Activated gamma-delta T cell treated with anti-CD3 and anti-CD28 coated beads, Interleukin-2, amount 50 U/mL, for 16 hours (primary cell): ENCODE measurements at regions not wholly inside any gene's neighbourhood (a gene's known extent, or its start where the extent isn't known, plus 50 kb on each side); places are given as distances from the start of the nearest gene placed in this dataset.

ENCODE experiments used
- DNase-seq: peaks from one replicate; pipeline ENCODE4 v3.0.0-alpha.2; 2020; ENCODE audit warnings: low read depth

DNA sequence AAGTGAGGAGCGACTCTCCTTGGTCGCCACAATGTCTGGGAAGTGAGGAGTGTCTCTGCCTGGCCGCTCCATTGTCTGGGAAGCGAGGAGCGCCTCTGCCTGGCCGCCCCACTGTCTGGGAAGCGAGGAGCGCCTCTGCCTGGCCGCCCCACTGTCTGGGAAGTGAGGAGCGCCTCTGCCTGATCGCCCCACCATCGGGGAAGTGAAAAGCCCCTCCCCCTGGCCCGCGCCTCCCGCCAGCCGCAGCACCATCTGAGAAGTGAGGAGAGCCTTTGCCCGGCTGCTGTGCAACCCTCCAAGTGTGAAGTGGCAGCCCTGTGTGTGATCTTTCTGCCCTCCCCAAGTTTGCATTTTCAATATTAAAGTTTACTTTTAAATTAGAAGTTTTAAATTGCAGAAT lies 95.0 kb upstream of the PPP2R5A start:
- no peak for DNase-seq

DNA sequence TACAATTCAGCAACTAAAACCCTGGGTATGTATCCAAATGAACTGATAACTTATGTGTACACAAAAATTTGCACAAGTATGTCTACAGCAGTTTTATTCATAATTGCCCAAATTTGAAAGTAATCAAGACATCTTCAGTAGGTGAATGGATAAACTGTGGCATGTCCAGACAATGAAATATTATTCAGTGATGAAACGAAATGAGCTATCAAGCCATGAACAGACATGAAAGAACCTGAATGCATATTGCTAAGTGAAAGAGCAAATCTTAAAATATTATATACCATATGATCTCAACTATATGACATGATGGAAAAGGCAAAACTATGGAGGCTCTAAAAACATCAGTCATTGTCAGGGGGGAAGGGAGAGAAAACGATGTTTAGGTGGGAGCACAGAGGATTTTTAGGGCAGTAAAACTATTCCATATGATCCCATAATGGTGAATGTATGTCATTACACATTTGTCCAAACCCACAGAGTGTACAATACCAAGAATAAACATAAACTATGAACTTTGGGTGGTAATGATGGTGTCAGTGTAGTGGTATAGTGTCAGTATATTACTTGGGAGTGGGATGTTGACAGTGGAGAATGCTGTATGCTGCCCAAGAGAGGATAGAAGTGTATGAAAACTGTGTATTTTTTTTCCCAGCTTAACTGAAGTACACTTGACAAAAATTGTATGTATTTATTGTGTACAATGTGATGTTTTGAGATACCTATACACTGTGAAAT lies 92.8 kb upstream of the PPP2R5A start:
- DNase-seq = no peak

DNA sequence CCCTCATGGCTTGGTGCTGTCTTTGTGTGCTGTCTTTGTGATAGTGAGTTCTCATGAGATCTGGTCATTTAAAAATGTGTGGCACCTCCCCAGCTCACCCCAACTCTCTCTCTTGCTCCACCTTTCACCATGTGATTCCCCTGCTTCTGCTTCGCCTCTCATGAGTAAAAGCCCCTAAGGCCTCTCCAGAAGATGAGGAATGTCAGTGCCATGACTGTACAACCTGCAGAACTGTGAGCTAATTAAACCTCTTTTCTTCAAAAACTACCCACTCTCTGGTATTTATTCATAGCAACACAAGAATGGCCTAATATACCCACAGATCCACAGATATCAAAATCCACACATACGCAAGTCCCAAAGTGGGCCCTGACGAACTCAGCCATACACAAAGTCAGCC lies 88.9 kb upstream of the PPP2R5A start:
- no peak for DNase-seq

DNA sequence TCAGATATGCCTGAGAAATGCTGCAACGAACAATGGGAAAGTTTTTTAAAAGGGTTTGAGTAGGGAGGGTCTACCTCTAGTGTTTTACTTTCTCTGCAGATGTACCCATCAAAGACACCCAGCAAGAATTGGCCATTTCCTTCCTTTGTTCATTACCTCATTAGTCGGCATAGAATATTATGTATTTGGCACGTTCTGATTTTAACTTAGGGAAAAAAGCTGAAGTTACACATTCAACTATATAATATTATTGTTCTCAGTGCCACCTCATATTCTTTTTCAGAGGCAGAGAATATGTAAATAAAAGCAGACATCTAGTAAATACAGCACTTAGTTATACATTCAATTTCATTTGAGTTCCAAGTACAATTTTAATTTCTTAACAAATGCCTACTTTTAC lies 83.7 kb upstream of the PPP2R5A start:
- no peak for DNase-seq

DNA sequence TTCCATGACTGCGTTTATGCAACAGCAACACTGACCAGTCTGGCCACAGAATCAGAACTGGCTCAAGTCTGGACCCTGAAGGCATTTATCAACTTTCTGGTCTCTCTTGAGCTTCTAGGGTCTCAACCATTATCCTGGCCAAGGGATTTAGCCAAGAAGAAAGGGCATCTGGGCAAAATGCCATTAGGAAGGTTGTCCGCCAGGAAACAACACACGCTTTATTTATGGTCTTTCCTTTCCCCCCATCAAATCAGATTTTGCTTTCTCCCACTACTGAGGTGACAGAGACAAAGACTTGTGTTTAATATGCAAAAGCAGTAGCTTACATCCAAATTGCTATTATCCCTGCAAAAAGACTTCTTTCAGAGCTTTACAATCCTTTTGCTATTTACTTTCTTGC lies 81.6 kb upstream of the PPP2R5A start:
- no peak for DNase-seq

DNA sequence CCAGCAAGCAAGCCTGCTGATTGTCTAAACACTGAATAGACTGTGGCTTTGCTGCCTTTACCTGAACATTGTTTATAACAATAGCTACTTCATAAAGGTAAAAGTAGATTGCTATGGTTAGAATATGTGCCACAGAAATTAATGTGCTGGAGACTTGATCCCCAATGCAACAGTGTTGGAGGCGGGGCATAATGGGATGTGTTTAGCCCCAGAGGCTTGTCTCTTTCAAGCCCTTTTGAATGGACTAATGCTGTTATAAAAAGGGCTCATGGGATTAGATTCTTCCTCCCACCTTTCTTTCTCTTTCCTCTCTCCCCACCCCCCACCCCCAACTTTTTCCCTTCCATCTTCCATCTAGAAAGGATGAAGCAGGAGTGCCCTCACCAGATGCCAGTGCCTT lies 80.2 kb upstream of the PPP2R5A start:
- DNase-seq = no peak

DNA sequence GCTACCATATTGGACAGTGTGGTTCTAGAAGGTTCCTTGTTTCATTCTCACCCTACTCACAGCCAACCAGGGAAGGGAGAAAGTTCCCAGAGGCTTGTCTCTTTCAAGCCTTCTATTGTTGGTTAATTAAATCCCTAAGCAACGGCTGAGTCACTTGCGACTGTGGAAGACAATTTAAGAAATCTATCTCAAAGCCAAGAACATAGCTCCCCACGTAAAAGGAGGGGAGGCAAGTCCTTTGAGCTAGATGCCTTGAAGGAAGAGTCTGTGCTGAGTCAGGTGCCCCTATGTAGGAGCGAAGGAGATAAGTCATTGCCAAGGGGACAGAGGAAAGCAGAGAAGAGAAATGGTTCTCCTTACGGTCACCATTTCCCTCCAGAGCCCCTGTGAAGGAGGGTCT lies 79.4 kb upstream of the PPP2R5A start:
- no peak for DNase-seq

DNA sequence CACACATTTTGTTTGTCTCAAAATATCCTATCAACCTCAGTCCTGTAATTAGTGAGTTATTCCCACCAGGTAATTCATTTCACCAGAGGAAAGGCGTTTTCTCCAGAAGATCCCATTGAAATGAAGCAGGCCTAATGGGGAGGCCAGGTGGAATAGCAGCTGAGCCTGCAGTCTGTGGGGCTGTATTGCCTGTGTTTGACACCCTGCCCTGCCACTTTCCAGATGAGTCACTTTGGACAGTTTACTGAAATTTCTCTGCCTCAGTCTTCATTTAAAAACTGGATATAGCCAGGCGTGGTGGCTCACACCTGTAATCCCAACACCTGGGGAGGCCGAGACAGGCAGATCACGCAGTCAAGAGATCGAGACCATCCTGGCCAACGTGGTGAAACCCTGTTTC lies 78.1 kb upstream of the PPP2R5A start:
- no peak for DNase-seq

DNA sequence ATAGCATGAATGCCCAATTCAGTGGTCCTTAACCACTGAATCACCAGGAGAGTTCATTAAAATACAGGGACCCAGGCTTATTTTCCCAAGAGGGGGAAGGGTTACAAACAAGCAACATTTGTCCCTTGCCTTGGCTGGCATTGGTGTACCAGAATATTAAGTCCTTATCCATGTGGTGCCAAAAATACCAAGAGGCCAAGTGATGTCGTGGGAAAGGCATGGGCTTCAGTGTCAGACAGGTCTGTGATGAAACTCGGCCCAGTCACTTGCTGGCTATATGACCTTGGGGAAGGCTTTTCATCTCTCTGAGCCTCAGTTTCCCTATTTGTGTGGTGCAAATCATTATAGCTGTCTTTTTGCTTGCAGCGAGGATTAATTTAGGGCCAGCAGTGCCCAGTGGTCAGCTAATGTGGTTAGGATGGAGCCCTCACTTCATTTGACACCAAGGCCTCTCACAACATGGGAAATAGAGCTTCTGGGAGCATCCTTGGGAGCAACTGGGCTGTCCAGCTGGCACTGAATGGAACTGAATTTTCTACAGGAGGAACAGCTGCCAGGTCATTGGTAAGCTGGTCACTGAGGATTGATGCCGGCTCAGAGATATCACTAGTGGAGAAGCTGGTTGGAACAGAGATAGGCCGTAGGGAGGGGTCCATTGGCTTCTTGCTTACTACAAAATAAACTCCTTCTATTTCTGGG lies 77.2 kb upstream of the PPP2R5A start:
- no peak for DNase-seq

DNA sequence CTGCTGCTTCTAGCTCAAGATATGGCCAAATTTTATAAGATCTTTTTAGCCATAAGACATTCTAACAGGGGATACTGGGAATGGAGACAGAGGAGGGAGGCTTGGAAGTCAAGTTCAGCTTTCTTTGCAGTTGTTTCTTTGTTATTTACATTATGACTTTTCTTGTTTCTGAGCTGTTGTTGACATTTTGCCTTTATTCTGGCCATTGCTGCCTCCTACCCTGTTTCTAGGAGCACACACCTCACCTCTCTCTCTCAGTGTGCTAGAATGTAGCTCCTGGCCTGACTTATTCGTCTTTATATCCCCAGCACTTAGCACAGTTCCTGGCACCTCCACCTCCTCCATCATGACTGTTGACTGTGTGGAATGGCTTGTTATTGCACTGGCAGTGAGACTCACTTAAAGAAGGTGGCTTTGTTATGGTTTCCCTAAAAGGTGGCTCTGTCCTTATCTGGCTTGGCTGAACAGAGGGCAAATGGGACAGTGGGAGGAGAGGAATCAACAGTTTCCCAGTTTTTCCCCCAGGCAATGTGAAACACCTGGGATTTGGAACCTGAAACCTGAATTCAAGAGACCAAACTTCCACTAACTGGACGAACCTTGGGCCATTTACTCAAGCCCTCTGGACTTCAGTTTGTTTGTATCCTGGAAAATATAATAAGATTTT lies 76.1 kb upstream of the PPP2R5A start:
- DNase-seq = no peak

DNA sequence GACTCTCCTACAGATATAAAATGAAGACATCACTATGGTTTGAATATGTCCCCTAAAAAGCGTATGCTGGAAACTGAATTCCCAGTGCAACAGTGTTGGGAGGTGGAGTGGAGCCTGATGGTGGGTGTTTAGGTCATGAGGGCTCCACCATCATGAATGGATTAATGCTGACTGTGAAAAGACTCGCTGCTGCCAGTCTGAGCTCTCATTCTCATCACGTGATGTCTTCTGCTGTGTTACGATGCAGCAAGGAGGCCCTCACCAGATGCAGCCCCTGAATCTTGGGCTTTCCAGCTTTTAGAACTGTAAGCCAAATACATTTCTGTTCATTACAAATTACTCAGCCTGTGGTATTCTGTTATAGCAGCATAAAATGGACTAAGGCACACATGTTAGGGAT lies 73.8 kb upstream of the PPP2R5A start:
- no peak for DNase-seq

DNA sequence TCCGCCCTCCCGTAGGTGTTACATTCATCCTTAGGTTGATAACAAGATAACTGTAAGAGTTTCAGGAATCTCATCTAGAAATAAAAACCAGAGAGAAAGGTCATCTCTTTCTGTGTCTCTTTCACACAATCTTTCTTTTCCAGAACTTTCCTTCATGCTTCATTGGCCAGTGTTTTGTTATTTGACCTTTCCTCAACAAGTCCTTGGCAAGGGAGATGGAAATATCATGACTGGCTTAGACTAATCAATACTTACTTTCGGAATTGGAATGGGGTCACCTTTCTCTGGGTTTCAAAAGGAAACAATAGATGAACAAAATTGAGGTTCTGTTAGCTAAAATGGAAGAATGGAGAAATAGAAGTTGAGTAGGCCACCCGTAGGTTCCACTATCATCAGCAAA lies 72.9 kb upstream of the PPP2R5A start:
- no peak for DNase-seq

DNA sequence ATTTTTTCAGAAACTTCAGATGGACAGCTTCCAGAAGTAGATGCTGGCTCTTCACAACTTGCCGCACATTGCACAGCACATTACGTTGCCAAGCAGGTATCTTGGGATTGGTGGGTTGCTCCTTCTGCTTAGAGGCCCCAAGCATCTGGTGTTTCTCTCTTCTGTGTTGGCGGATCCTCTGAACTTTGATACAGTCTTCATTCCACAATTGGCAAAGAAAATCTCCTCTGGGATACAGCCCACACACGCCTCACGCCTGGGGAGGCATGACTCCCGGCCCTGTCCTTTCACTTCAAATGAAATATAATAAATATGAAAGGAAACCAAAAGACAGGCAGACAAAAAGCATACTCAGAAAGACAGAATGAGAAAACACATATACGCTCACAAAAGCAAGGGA lies 72.3 kb upstream of the PPP2R5A start:
- no peak for DNase-seq

DNA sequence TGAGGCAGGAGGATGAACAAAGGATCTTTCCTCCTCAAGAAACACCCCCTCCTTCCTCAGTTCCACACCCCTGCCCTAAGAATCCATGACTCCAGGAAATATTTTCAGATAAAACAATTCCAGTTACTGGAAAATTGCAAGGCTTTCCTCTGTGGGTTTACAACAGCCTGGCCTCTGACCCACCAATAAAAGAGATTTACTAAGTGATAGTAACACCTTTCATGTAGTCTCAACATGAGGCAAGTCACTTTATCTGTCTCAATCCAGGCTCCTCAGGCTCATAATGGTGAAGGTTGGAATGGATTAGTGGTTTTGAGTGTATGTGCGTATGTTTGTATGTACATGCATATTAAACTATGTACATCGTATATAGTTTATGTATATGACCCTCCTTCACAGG lies 71.4 kb upstream of the PPP2R5A start:
- no peak for DNase-seq

DNA sequence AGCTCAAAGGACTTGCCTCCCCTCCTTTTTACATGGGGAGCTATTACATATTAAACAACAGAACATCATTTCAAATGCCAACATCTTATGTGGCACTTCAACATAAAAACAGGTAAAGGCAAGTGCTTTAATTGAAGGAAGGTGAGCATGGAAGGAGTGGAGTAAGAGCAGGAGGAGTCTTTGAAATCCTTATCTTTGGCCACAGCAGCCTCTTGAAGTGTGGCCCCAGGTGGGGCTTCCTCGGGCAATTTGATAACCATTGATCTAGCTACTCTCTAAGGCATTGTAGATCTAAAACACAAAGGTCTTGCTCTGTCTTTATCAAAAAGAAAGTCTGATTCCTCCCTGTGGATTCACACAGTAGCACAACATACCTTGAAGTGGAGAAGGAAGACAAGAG lies 70.9 kb upstream of the PPP2R5A start:
- DNase-seq = no peak

DNA sequence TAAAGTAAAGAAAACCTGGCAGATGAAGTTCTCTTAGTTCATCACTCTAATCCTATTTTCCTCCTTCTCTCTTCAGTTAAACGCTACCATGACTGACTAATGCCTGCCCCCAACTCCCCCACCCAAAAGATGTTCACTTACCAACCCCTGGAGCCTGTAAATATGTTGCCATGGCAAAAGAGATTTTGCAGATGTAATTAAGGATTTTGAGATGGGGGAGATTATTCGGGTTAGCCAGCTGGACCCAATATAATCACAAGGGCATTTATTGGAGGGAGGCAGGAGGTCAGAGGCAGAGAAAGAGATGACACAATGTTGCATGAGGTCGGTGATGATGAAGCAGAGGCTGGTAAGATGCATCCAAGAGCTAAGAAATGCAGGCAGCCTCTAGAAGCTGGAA lies 69.3 kb upstream of the PPP2R5A start:
- DNase-seq = no peak

DNA sequence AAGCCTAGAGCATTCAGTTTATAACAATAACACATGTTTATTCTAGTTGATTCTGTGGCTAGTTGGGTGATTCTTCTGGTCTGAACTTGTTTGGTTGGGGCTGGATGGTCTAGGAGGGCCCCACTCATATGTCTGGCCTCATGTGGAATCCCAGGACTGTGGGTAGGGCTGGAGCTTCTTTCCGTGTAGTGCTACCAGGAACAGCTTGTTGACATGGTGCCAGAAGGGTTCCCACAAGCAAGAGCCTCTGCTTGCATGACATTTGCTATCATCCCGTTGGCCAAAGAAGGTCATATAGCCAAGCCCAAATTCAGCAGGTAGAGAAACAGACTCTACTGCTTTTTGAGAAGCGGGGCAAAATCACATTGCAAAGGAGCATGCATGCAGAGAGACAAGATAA lies 67.6 kb upstream of the PPP2R5A start:
- no peak for DNase-seq

DNA sequence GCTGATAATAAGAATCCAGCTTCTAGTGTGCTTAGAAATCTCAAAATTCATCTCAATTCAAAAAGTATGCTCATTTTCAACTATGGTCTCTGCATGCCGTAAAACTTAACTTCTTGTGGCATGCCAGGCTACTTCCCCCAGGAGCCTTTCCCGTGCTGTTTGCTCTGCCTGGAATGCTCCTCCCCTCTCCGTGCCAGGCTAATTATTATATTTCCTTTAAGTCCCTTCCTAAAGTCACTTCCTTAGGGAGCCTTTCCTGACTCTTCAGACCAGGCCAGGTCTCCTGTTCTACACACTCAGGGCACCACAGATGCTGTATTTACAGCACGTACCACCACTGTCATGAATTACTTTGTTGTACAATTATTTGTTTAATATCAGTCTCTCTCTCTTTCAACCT lies 67.1 kb upstream of the PPP2R5A start:
- no peak for DNase-seq

DNA sequence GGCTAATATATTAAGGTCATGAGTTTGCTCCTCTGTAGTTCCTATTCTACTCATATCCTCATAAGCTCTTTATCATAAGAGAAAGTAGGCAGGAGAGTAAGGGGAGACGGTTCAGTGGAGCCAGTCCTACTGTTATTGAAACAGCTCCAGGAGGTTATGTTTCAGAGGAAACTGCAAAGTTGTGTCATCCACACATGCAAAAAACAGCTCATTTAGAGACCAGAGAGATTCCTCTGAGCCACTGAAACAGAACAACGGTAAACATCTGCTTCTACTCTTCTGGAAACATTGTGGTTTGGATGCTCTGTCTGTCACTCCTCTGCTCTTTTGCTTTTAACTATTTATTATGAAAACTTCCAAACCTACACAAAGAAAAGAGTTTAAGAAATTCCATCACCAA lies 66.3 kb upstream of the PPP2R5A start:
- no peak for DNase-seq

DNA sequence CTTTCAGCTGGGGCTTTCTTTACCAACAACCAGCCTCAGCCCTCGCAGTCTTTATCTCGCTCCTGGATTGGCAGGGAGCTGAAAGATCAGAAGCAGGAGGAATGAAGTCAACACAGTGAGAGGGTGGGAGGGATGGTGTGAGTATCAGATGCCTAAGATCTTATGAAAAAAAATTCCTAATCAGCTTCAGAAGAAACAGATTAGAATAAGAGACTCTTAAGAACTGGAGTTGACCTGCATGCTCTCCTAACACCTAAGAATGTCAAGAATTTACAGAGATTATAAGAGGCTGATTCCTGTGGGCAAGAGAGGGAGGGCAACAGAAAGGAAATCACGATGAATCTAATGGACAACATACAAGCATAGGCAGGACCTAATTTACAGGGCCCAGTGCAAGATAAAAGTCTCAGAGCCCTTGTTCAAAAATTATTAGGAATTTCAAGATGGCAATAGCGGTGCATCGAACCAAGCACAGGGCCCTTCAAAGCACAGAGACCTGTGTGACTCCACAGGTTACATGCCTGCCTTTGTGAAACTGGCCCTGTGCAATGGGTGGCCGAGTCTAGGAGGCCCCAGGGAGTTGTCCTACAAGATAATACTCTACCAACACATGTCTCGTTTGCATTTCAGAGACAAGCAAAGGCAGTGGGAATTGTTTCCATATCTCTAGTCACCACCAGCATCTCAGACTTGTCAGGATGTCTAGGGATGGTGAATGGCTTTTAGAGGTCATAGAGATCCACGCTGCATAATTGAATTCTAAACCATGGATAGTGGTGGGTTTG lies 65.3 kb upstream of the PPP2R5A start:
- no peak for DNase-seq

DNA sequence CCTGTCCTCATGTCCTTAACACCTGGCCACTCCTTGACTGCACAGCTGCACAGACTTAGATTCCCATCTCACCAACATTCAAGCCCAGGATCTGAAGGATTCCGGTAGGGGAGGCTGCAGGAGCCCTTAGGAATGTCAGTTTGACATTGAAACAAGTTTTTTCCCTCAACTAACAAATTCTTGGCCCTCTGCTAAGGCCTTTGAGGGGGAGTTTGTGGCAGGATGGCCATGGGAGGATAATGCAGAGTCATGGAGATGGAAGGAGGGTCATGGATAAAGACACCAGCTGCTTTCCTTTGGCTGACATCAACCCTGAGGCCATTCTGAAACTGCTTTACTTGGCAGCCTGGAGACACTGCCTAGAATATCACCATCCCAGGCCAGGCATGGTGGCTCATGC lies 63.4 kb upstream of the PPP2R5A start:
- DNase-seq = no peak

DNA sequence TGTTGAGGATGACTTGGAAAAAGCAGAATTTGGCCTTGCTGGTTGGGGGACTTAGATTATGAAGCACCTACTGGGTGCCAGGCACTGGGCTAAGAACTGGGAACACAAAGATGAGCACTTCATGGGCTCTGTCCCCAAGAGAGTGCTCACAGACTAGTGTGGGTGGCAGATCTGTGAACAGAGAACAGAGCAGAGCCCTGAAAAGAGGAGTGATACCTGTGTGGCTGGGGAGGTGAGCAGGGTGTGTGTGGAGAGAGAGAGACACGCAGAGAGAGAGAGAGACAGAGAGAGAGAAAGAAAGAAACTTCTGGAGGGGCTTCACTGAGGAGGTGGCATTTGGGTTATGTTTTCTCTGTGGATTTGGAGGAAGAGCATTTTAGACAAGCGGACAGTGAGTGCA lies 61.1 kb upstream of the PPP2R5A start:
- no peak for DNase-seq

DNA sequence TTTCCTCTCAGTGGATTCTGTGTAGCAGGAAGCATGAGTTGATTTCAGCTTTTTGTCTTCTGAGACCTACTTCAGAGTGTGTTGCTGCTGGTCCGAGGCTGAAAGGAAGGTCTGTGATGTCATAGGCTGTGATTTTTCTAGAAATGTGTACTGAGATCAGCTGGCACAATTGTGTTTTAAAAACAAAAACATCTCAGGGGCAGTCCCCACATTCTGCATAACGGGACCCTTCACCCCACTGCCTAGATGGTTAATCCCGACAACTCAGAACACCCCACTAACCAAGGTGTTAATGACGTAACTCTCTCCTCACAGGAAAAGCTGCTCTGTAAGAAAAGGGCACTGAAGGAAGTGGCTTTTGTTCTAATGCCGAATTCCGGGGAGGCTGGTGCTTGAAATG lies 59.8 kb upstream of the PPP2R5A start:
- peak; percentile 15 for DNase-seq
